Peyer's patch (tissue), 4 donors: ENCODE measurements at regions not wholly inside any gene's neighbourhood (a gene's known extent, or its start where the extent isn't known, plus 50 kb on each side); places are given as distances from the start of the nearest gene placed in this dataset.

Source experiments
- POLR2A ChIP-seq, 2 donors: fragments of 450-650 bp; IDR thresholded peaks; one replicate each; pipeline ENCODE4 v1.5.1; 2017; ENCODE audit warnings: antibody characterized with exemption in 2 of 2, mild to moderate bottlenecking in 2 of 2, moderate library complexity in 2 of 2
- TF ChIP-seq, protein P1 (sequence below), 6 experiments: fragments of 450-650 bp in 4 of 6; fragments of 200-600 bp in 2 of 6; sonication (generic) in 1 of 6; IDR thresholded peaks; one replicate each; pipeline ENCODE4 v1.5.1; 2017 to 2019; ENCODE audit warnings: antibody characterized with exemption in 6 of 6, mild to moderate bottlenecking in 3 of 6, moderate library complexity in 1 of 6

DNA sequence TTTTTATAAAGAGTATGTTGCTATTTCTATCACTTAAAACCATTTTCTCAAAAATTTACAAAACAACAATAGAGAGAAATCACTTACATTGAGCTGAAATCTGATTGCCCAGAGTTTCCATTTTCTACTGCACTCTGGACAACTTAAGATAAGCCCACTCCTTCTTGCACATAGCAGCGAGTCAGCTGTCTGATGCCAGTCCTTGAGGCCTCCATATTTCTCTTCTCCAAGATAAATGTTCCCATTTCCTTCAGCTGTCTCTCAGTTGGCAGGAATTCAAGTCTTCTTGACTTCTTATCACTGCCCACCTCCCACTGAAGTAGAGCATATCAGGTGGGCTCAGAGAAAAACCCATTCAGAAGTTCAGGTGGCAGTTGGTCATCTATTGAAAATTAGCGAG, 78.5 kb upstream of the PIP5K1B start:
- TF ChIP-seq POLR2A (IDR thresholded peaks at IDR 0.05), result no peak
- TF ChIP-seq, protein P1, sequence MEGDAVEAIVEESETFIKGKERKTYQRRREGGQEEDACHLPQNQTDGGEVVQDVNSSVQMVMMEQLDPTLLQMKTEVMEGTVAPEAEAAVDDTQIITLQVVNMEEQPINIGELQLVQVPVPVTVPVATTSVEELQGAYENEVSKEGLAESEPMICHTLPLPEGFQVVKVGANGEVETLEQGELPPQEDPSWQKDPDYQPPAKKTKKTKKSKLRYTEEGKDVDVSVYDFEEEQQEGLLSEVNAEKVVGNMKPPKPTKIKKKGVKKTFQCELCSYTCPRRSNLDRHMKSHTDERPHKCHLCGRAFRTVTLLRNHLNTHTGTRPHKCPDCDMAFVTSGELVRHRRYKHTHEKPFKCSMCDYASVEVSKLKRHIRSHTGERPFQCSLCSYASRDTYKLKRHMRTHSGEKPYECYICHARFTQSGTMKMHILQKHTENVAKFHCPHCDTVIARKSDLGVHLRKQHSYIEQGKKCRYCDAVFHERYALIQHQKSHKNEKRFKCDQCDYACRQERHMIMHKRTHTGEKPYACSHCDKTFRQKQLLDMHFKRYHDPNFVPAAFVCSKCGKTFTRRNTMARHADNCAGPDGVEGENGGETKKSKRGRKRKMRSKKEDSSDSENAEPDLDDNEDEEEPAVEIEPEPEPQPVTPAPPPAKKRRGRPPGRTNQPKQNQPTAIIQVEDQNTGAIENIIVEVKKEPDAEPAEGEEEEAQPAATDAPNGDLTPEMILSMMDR (IDR thresholded peaks at IDR 0.05), result no peak
